SK-N-MC (cell line): ENCODE measurements at regions not wholly inside any gene's neighbourhood (a gene's known extent, or its start where the extent isn't known, plus 50 kb on each side); places are given as distances from the start of the nearest gene placed in this dataset.

Experiments used
- EZH2 ChIP-seq: fragments of 200-600 bp; sonication (generic); IDR thresholded peaks from one replicate; pipeline ENCODE4 v1.6.1; 2017; ENCODE audit warnings: antibody characterized with exemption
- FOXP2 ChIP-seq: optimal IDR thresholded peaks from 2 replicates; pipeline ENCODE3; 2011; ENCODE audit warnings: mild to moderate bottlenecking, moderate library complexity; ENCODE audit not compliant: insufficient read depth; ENCODE audit errors: extremely low read length, control extremely low read depth
- POLR2AphosphoS5 ChIP-seq: IDR thresholded peaks from 2 replicates; pipeline ENCODE4 v1.6.1; 2012; ENCODE audit warnings: mild to moderate bottlenecking, low read depth, low read length, borderline replicate concordance

- TF ChIP-seq POLR2AphosphoS5: no peak
- TF ChIP-seq EZH2: no peak
- no peak for TF ChIP-seq FOXP2
Observed at GRCh38 chrX:122421434-122422121, 762.5 kb upstream of the GRIA3 start.
